Panc1 (cell line): ENCODE measurements at regions not wholly inside any gene's neighbourhood (a gene's known extent, or its start where the extent isn't known, plus 50 kb on each side); places are given as distances from the start of the nearest gene placed in this dataset.
A peak's percentile ranks its signal among the peaks of the same experiment; 100 is the strongest.

Source experiments
- ATAC-seq: fragments of 200-7000 bp; cut with Tn5 transposase; 2 replicates; pipeline ENCODE4 v1.9.1; 2020; ENCODE audit warnings: mild to moderate bottlenecking, moderate library complexity
- BruUV-seq: library from RNA; stranded (reverse); fragments of 400-500 nt; replicated peaks from 2 replicates; lab custom pipeline; 2021; lab: Mats Ljungman, UMichigan
- CTCF ChIA-PET: fragments of 300-600 bp; sonication (Branson Sonifier 250); formaldehyde crosslinking; loops from one replicate; lab custom pipeline; 2022; ENCODE audit warnings: antibody characterized with exemption; lab: Charles Lee
- POLR2A ChIA-PET: fragments of 300-600 bp; sonication (Branson Sonifier 250); formaldehyde crosslinking; loops from one replicate; lab custom pipeline; 2022; ENCODE audit warnings: antibody characterized with exemption; lab: Charles Lee
- DNase-seq: peaks from one replicate; pipeline ENCODE4 v3.0.0-alpha.2; 2010; ENCODE audit warnings: low read depth, low spot score
- H3K27ac ChIP-seq: 2 replicates; pipeline ENCODE4 v1.5.1; 2011; ENCODE audit warnings: mild to moderate bottlenecking, low read length, inconsistent platforms
- H3K27me3 ChIP-seq: fragments of 200-500 bp; sonication (Bioruptor generic); 2 replicates; pipeline ENCODE4 v1.6.0; 2014; ENCODE audit warnings: low read length, inconsistent platforms; ENCODE audit not compliant: control insufficient read depth, insufficient read depth
- H3K36me3 ChIP-seq: fragments of 200-500 bp; sonication (Bioruptor generic); 2 replicates; pipeline ENCODE4 v1.5.1; 2014; ENCODE audit warnings: inconsistent platforms, mild to moderate bottlenecking, low read length, moderate library complexity; ENCODE audit not compliant: control insufficient read depth, insufficient read depth
- H3K4me1 ChIP-seq: 2 replicates; pipeline ENCODE4 v1.5.1; 2011; ENCODE audit warnings: inconsistent platforms, mild to moderate bottlenecking, low read length, moderate library complexity; ENCODE audit not compliant: control insufficient read depth, insufficient read depth
- H3K4me3 ChIP-seq, 2 experiments: 2 replicates each; pipeline ENCODE4 v1.5.1; 2011 to 2012; ENCODE audit warnings: low read depth in 2 of 2, low read length in 2 of 2, mild to moderate bottlenecking in 2 of 2, inconsistent platforms in 1 of 2, moderate library complexity in 1 of 2
- H3K9me3 ChIP-seq: fragments of 200-500 bp; sonication (Bioruptor generic); 2 replicates; pipeline ENCODE4 v1.5.1; 2014; ENCODE audit warnings: low read depth, mild to moderate bottlenecking, inconsistent platforms, low read length, moderate library complexity; ENCODE audit not compliant: control insufficient read depth, insufficient read depth
- POLR2AphosphoS5 ChIP-seq: IDR thresholded peaks from 2 replicates; pipeline ENCODE4 v1.6.1; 2012; ENCODE audit warnings: mild to moderate bottlenecking, low read depth, low read length, moderate library complexity
- SIN3A ChIP-seq: IDR thresholded peaks from 2 replicates; pipeline ENCODE4 v1.6.1; 2012; ENCODE audit warnings: low read depth, mild to moderate bottlenecking, low read length, moderate library complexity, borderline replicate concordance; ENCODE audit not compliant: insufficient read depth
- TCF7L2 ChIP-seq: IDR thresholded peaks from 2 replicates; pipeline ENCODE4 v1.6.1; 2011; ENCODE audit warnings: mild to moderate bottlenecking, low read depth, low read length, inconsistent platforms
- in situ Hi-C: cut with HindIII; loops from 2 replicates; pipeline ENCODE4 v1.10.0; 2016; ENCODE audit warnings: low sequenced_read_pairs, low pct_unique_long_range_greater_than_20kb
- intact Hi-C: fragments of 100-400 bp; cut with micrococcal nuclease; formaldehyde crosslinking; loops from one replicate; pipeline ENCODE4 v1.10.0; 2022; ENCODE audit not compliant: unreplicated experiment
- TF ChIP-seq, protein P1 (sequence below): fragments of 450-650 bp; IDR thresholded peaks from 2 replicates; pipeline ENCODE4 v1.5.1; 2017; ENCODE audit warnings: mild to moderate bottlenecking
- TF ChIP-seq, protein P2 (sequence below), 2 experiments: IDR thresholded peaks; 2 replicates each; pipeline ENCODE4 v1.6.1; 2011 to 2012; ENCODE audit warnings: low read depth in 2 of 2, control low read depth in 1 of 2, low read length in 1 of 2, mild to moderate bottlenecking in 1 of 2, moderate library complexity in 1 of 2; ENCODE audit not compliant: insufficient read depth in 1 of 2

DNA sequence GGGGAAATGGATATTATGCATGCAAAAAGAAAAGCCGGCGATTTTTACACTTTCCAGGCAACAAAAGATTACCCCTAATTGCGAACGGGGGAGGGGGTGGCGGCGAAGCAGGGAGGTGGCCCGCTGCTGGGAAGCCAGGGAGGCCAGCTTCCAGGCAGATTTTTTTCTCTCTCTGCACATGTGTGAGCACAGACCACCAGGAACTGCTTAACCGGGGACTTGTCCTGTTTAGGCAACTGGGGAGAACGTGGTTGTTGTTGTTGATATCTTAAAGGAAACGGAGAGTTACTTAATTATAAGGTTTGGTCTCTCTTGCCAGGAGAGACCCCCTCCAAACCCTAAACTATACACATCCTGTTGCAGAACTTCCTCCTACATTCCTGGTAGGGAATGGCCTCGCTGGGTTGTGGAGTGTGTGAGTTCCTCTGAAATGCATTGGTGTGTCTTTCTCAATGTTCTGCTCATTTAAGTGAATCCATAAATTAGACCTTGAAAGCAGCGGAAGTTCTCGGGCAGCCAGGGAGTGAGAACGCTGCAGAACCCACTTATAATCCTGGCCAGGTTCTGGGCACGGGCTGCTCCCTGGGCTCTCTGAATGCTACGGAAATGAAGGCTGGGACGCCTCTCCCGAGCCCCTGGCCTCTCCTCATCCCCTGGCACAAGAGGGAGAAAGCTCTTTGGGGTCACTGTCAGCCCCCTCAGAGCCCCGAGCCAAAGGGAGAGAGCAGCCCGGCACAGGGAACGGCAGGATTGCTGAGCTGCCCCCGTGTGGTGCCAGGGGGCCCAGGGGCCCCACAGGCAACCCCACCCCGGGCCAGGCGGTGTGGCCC is 250.0 kb downstream of the FOXD2 start:
- POLR2A ChIA-PET = no interaction called here
- H3K27ac ChIP-seq = peak overlapping the region; percentile 77; the same call in 1 of the 2 replicates
- ATAC-seq (no peak), DNase-seq (no peak)
- H3K9me3 ChIP-seq = no peaks in the 10 kb centered on the region
- no peak overlapping the region for H3K4me3 ChIP-seq
- intact Hi-C loops (no loop called here), in situ Hi-C loops (no loop called here)
- H3K36me3 ChIP-seq = no peaks in the 10 kb centered on the region
- no TSS peak for BruUV-seq
- CTCF ChIA-PET = no interaction called here
- no peaks in the 10 kb centered on the region for H3K27me3 ChIP-seq
- TF ChIP-seq, protein P1, sequence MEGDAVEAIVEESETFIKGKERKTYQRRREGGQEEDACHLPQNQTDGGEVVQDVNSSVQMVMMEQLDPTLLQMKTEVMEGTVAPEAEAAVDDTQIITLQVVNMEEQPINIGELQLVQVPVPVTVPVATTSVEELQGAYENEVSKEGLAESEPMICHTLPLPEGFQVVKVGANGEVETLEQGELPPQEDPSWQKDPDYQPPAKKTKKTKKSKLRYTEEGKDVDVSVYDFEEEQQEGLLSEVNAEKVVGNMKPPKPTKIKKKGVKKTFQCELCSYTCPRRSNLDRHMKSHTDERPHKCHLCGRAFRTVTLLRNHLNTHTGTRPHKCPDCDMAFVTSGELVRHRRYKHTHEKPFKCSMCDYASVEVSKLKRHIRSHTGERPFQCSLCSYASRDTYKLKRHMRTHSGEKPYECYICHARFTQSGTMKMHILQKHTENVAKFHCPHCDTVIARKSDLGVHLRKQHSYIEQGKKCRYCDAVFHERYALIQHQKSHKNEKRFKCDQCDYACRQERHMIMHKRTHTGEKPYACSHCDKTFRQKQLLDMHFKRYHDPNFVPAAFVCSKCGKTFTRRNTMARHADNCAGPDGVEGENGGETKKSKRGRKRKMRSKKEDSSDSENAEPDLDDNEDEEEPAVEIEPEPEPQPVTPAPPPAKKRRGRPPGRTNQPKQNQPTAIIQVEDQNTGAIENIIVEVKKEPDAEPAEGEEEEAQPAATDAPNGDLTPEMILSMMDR = no peak
- peaks cover 52% of the 10 kb centered on the region for H3K4me1 ChIP-seq

DNA sequence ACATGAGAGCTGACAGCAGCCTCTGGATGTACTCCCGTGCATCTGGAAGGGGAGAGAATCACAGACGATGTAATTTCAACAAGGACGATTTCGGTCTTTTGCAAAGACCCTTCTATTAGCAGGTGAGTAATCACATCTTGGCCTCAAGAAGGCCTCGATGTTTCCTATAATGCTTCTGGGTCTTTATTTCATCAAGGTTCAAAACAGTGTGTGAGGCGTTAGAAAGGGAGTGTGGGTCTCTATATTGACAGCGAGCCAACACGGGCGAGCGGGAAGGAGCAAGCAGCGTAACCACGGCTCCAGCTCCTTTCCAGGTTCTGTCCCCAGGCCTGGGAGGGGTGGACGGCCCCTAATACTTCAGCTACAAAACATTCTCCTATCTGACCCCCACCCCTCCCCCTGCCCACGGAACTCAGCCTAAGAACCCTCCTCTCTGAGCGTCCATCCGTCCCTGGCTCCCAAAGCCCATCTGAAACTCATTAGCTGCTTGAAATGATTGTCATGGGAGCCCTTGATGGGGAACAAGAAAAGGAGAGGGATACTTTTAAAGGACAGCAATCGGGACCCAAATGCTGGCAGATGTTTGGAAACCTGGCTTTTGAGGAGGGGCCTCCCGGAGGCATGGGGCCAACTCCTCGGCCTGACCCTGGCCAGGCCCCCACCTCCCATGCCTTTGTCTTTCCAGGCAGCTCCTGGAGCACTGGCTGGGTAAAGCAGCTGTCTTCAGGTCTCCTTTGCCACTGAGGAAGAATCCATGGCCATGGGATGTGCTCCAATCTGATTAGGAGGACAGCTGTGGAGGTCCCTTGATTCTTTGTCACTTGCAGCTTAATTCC is 250.8 kb downstream of the FOXD2 start:
- POLR2A ChIA-PET = no interaction called here
- ATAC-seq (no peak), DNase-seq (no peak)
- CTCF ChIA-PET = no interaction called here
- Histone ChIP-seq H3K27ac (no peak overlapping the region), H3K4me3 (no peak overlapping the region), H3K36me3 (no peaks in the 10 kb centered on the region), H3K27me3 (no peaks in the 10 kb centered on the region), H3K9me3 (no peaks in the 10 kb centered on the region), H3K4me1 (peaks cover 50% of the 10 kb centered on the region)
- no TSS peak for BruUV-seq
- TF ChIP-seq SIN3A = no peak
- TF ChIP-seq, protein P2, sequence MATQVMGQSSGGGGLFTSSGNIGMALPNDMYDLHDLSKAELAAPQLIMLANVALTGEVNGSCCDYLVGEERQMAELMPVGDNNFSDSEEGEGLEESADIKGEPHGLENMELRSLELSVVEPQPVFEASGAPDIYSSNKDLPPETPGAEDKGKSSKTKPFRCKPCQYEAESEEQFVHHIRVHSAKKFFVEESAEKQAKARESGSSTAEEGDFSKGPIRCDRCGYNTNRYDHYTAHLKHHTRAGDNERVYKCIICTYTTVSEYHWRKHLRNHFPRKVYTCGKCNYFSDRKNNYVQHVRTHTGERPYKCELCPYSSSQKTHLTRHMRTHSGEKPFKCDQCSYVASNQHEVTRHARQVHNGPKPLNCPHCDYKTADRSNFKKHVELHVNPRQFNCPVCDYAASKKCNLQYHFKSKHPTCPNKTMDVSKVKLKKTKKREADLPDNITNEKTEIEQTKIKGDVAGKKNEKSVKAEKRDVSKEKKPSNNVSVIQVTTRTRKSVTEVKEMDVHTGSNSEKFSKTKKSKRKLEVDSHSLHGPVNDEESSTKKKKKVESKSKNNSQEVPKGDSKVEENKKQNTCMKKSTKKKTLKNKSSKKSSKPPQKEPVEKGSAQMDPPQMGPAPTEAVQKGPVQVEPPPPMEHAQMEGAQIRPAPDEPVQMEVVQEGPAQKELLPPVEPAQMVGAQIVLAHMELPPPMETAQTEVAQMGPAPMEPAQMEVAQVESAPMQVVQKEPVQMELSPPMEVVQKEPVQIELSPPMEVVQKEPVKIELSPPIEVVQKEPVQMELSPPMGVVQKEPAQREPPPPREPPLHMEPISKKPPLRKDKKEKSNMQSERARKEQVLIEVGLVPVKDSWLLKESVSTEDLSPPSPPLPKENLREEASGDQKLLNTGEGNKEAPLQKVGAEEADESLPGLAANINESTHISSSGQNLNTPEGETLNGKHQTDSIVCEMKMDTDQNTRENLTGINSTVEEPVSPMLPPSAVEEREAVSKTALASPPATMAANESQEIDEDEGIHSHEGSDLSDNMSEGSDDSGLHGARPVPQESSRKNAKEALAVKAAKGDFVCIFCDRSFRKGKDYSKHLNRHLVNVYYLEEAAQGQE (IDR thresholded peaks at IDR 0.05; ENCODE audit: insufficient read depth in 1 of 2, low read depth in 2 of 2, low read length in 1 of 2) = no peak
- TF ChIP-seq, protein P1 = no peak
- no peak for TF ChIP-seq POLR2AphosphoS5
- TF ChIP-seq TCF7L2 = no peak
- intact Hi-C loops (no loop called here), in situ Hi-C loops (no loop called here)
